Ovary (tissue), 3 donors: ENCODE measurements at regions not wholly inside any gene's neighbourhood (a gene's known extent, or its start where the extent isn't known, plus 50 kb on each side); places are given as distances from the start of the nearest gene placed in this dataset.

Source experiments
- CTCF ChIP-seq, 3 donors: fragments of 450-650 bp in 2 of 3; fragments of 200-600 bp in 1 of 3; IDR thresholded peaks; one replicate each; pipeline versions ENCODE4 v1.5.1 to v1.8.0; 2016 to 2022; ENCODE audit warnings: antibody characterized with exemption in 3 of 3, mild to moderate bottlenecking in 1 of 3
- POLR2A ChIP-seq: fragments of 450-650 bp; IDR thresholded peaks from one replicate; pipeline ENCODE4 v1.6.1; 2017; ENCODE audit warnings: antibody characterized with exemption, mild to moderate bottlenecking, moderate library complexity
- donor health status: DM: no; HTN: no; CAD: no.

GRCh38 chr6:141026504-141026903, 1106.2 kb upstream of the GJE1 start:
- no peak for TF ChIP-seq POLR2A
- no peak for TF ChIP-seq CTCF (IDR thresholded peaks at IDR 0.05)
